Left ventricle myocardium inferior (tissue), 1 donor: ENCODE measurements at regions not wholly inside any gene's neighbourhood (a gene's known extent, or its start where the extent isn't known, plus 50 kb on each side); places are given as distances from the start of the nearest gene placed in this dataset.

Experiments
- DNase-seq: peaks from one replicate; pipeline ENCODE4 v3.0.0-alpha.2; 2020
- H3K27ac ChIP-seq: fragments of 200-600 bp; replicated peaks from 2 replicates; pipeline ENCODE4 v1.8.0; 2021
- H3K27me3 ChIP-seq: fragments of 200-600 bp; 2 replicates; pipeline ENCODE4 v1.8.0; 2021; ENCODE audit warnings: low read depth
- H3K36me3 ChIP-seq: fragments of 200-600 bp; 2 replicates; pipeline ENCODE4 v1.8.0; 2021
- H3K4me1 ChIP-seq: fragments of 200-600 bp; 2 replicates; pipeline ENCODE4 v1.8.0; 2021
- H3K4me3 ChIP-seq: fragments of 200-600 bp; 2 replicates; pipeline ENCODE4 v1.8.0; 2021; ENCODE audit warnings: mild to moderate bottlenecking, moderate library complexity
- H3K9me3 ChIP-seq: fragments of 200-600 bp; replicated peaks from 2 replicates; pipeline ENCODE4 v1.8.0; 2021
- CTCF ChIP-seq: fragments of 200-600 bp; IDR thresholded peaks from 2 replicates; pipeline ENCODE4 v1.8.0; 2021; ENCODE audit warnings: antibody characterized with exemption, mild to moderate bottlenecking, borderline replicate concordance
- intact Hi-C: fragments of 100-400 bp; cut with micrococcal nuclease; formaldehyde crosslinking; loops from one replicate; pipeline ENCODE4 v1.11.0; 2022
- donor health status: DM: no; HTN: yes; CAD: no; lungs with severe emphysema.

GRCh38 chr9:129332581-129332980, 154.5 kb upstream of the IER5L start:
- DNase-seq, result no peak
- no peaks in the 10 kb centered on the region for H3K27me3 ChIP-seq
- peaks cover 70% of the 10 kb centered on the region for H3K4me1 ChIP-seq
- intact Hi-C loops, result no loop called here
- no peaks in the 10 kb centered on the region for H3K36me3 ChIP-seq
- H3K9me3 ChIP-seq, result peaks cover 15% of the 10 kb centered on the region
- peak overlapping the region; percentile 91 for H3K27ac ChIP-seq
- no peak for TF ChIP-seq CTCF
- H3K4me3 ChIP-seq, result no peak overlapping the region

- no peak for TF ChIP-seq CTCF
- DNase-seq, result no peak
- no peaks in the 10 kb centered on the region for H3K27me3 ChIP-seq
- intact Hi-C loops, result no loop called here
- H3K4me3 ChIP-seq, result no peak overlapping the region
- H3K27ac ChIP-seq, result peak overlapping the region; percentile 91
- H3K4me1 ChIP-seq, result peaks cover 66% of the 10 kb centered on the region
- no peaks in the 10 kb centered on the region for H3K36me3 ChIP-seq
- H3K9me3 ChIP-seq, result peaks cover 15% of the 10 kb centered on the region
Measured at GRCh38 chr9:129331772-129332500, 153.9 kb upstream of the IER5L start.

- Histone ChIP-seq H3K9me3 (peaks cover 15% of the 10 kb centered on the region), H3K4me1 (peaks cover 60% of the 10 kb centered on the region), H3K4me3 (no peak overlapping the region), H3K27me3 (no peaks in the 10 kb centered on the region), H3K36me3 (no peaks in the 10 kb centered on the region), H3K27ac (peak overlapping the region; percentile 91)
- intact Hi-C loops, result no loop called here
- TF ChIP-seq CTCF, result no peak
- no peak for DNase-seq
Measured at GRCh38 chr9:129331493-129331765, 153.4 kb upstream of the IER5L start.

- intact Hi-C loops, result no loop called here
- peak overlapping the region; percentile 91 for H3K27ac ChIP-seq
- H3K4me3 ChIP-seq, result no peak overlapping the region
- no peak for DNase-seq
- H3K27me3 ChIP-seq, result no peaks in the 10 kb centered on the region
- H3K9me3 ChIP-seq, result peaks cover 15% of the 10 kb centered on the region
- no peak for TF ChIP-seq CTCF
- no peaks in the 10 kb centered on the region for H3K36me3 ChIP-seq
- peaks cover 55% of the 10 kb centered on the region for H3K4me1 ChIP-seq
Measured at GRCh38 chr9:129330711-129331492, 152.8 kb upstream of the IER5L start.

GRCh38 chr9:129328355-129329042, 150.4 kb upstream of the IER5L start:
- H3K36me3 ChIP-seq, result no peaks in the 10 kb centered on the region
- H3K27ac ChIP-seq, result peak overlapping the region; percentile 57
- TF ChIP-seq CTCF, result no peak
- H3K27me3 ChIP-seq, result no peaks in the 10 kb centered on the region
- no peak for DNase-seq
- intact Hi-C loops, result no loop called here
- H3K9me3 ChIP-seq, result peaks cover 15% of the 10 kb centered on the region
- no peak overlapping the region for H3K4me3 ChIP-seq
- peaks cover 41% of the 10 kb centered on the region for H3K4me1 ChIP-seq
